H7 (cell line): ENCODE measurements at regions not wholly inside any gene's neighbourhood (a gene's known extent, or its start where the extent isn't known, plus 50 kb on each side); places are given as distances from the start of the nearest gene placed in this dataset.

Source experiments
- DNase-seq: peaks from one replicate; pipeline ENCODE4 v3.0.0; 2012
- H3K27me3 ChIP-seq: 2 replicates; pipeline ENCODE4 v1.6.0; 2011; ENCODE audit warnings: mild to moderate bottlenecking, low read length; ENCODE audit not compliant: control insufficient read depth, insufficient read depth
- H3K36me3 ChIP-seq: replicated peaks from 2 replicates; pipeline ENCODE4 v1.5.1; 2011; ENCODE audit warnings: low read length; ENCODE audit not compliant: control insufficient read depth, insufficient read depth
- H3K4me3 ChIP-seq: 2 replicates; pipeline ENCODE4 v1.5.1; 2011; ENCODE audit warnings: low read depth, mild to moderate bottlenecking, control low read depth, low read length, moderate library complexity; ENCODE audit not compliant: insufficient read depth

GRCh38 chr4:166635367-166635766, 598.9 kb downstream of the SPOCK3 start:
- no peaks in the 10 kb centered on the region for H3K27me3 ChIP-seq
- no peaks in the 10 kb centered on the region for H3K36me3 ChIP-seq
- no peak for DNase-seq
- H3K4me3 ChIP-seq, result no peak overlapping the region

GRCh38 chr4:166637816-166638215, 596.5 kb downstream of the SPOCK3 start:
- DNase-seq, result no peak
- Histone ChIP-seq H3K27me3 (no peaks in the 10 kb centered on the region), H3K4me3 (no peak overlapping the region), H3K36me3 (no peaks in the 10 kb centered on the region)

GRCh38 chr4:166655231-166655630, 579.1 kb downstream of the SPOCK3 start:
- DNase-seq, result no peak
- H3K4me3 ChIP-seq, result no peak overlapping the region
- no peaks in the 10 kb centered on the region for H3K27me3 ChIP-seq
- no peaks in the 10 kb centered on the region for H3K36me3 ChIP-seq

GRCh38 chr4:166655705-166656104, 578.6 kb downstream of the SPOCK3 start:
- no peaks in the 10 kb centered on the region for H3K36me3 ChIP-seq
- no peak for DNase-seq
- H3K27me3 ChIP-seq, result no peaks in the 10 kb centered on the region
- H3K4me3 ChIP-seq, result no peak overlapping the region

- no peak for DNase-seq
- Histone ChIP-seq H3K36me3 (no peaks in the 10 kb centered on the region), H3K27me3 (no peaks in the 10 kb centered on the region), H3K4me3 (no peak overlapping the region)
These were observed 577.0 kb downstream of the SPOCK3 start for GRCh38 chr4:166657261-166657660.

GRCh38 chr4:166658585-166658984, 575.7 kb downstream of the SPOCK3 start:
- H3K27me3 ChIP-seq, result no peaks in the 10 kb centered on the region
- H3K36me3 ChIP-seq, result no peaks in the 10 kb centered on the region
- DNase-seq, result no peak
- no peak overlapping the region for H3K4me3 ChIP-seq

- H3K4me3 ChIP-seq, result no peak overlapping the region
- no peaks in the 10 kb centered on the region for H3K36me3 ChIP-seq
- no peak for DNase-seq
- H3K27me3 ChIP-seq, result no peaks in the 10 kb centered on the region
These were observed 571.9 kb downstream of the SPOCK3 start for GRCh38 chr4:166662266-166662843.

GRCh38 chr4:166670341-166670740, 564.0 kb downstream of the SPOCK3 start:
- no peak for DNase-seq
- H3K27me3 ChIP-seq, result no peaks in the 10 kb centered on the region
- H3K36me3 ChIP-seq, result no peaks in the 10 kb centered on the region
- no peak overlapping the region for H3K4me3 ChIP-seq

- H3K27me3 ChIP-seq, result no peaks in the 10 kb centered on the region
- H3K4me3 ChIP-seq, result no peak overlapping the region
- no peaks in the 10 kb centered on the region for H3K36me3 ChIP-seq
- no peak for DNase-seq
These were observed 560.4 kb downstream of the SPOCK3 start for GRCh38 chr4:166673911-166674310.

GRCh38 chr4:166675411-166675810, 558.9 kb downstream of the SPOCK3 start:
- H3K36me3 ChIP-seq, result no peaks in the 10 kb centered on the region
- H3K27me3 ChIP-seq, result no peaks in the 10 kb centered on the region
- H3K4me3 ChIP-seq, result no peak overlapping the region
- no peak for DNase-seq

- Histone ChIP-seq H3K27me3 (no peaks in the 10 kb centered on the region), H3K4me3 (no peak overlapping the region), H3K36me3 (no peaks in the 10 kb centered on the region)
- DNase-seq, result no peak
These were observed 553.5 kb downstream of the SPOCK3 start for GRCh38 chr4:166680796-166681195.

- Histone ChIP-seq H3K27me3 (no peaks in the 10 kb centered on the region), H3K4me3 (no peak overlapping the region), H3K36me3 (no peaks in the 10 kb centered on the region)
- no peak for DNase-seq
These were observed 552.1 kb downstream of the SPOCK3 start for GRCh38 chr4:166682200-166682599.
